Right lobe of liver (tissue), 4 donors: ENCODE measurements at regions not wholly inside any gene's neighbourhood (a gene's known extent, or its start where the extent isn't known, plus 50 kb on each side); places are given as distances from the start of the nearest gene placed in this dataset.
A peak's percentile ranks its signal among the peaks of the same experiment; 100 is the strongest.

Experiments used
- CTCF ChIP-seq, 4 donors: fragments of 200-600 bp in 3 of 4; fragments of 450-650 bp in 1 of 4; IDR thresholded peaks; one replicate each; pipeline versions ENCODE4 v1.5.1 to v1.8.0; 2016 to 2022; ENCODE audit warnings: antibody characterized with exemption in 4 of 4, mild to moderate bottlenecking in 2 of 4
- POLR2A ChIP-seq: fragments of 450-650 bp; IDR thresholded peaks from one replicate; pipeline ENCODE4 v1.6.1; 2017; ENCODE audit warnings: antibody characterized with exemption, mild to moderate bottlenecking
- donor health status: DM: no; HTN: no; CAD: no.
- donor health status: DM: no; HTN: no; CAD: no.
- donor health status: DM: no; HTN: yes; CAD: no.

GRCh38 chr2:31675485-31675901 is 94.8 kb upstream of the SRD5A2 start:
- TF ChIP-seq POLR2A (no peak), CTCF (IDR thresholded peaks at IDR 0.05) (peak in 1 of 4 donors; percentile 15)
